NB4 (cell line): ENCODE measurements at regions not wholly inside any gene's neighbourhood (a gene's known extent, or its start where the extent isn't known, plus 50 kb on each side); places are given as distances from the start of the nearest gene placed in this dataset.

Experiments
- DNase-seq: peaks from one replicate; pipeline ENCODE4 v3.0.0; 2010; ENCODE audit warnings: low read depth
- H3K4me3 ChIP-seq: one replicate; pipeline ENCODE4 v1.5.1; 2011; ENCODE audit warnings: mild to moderate bottlenecking, low read depth, low read length, moderate library complexity
- MYC ChIP-seq: IDR thresholded peaks from 2 replicates; pipeline ENCODE4 v1.6.1; 2011; ENCODE audit warnings: low read depth, low read length
- POLR2A ChIP-seq: IDR thresholded peaks from 2 replicates; pipeline ENCODE4 v1.6.1; 2011; ENCODE audit warnings: mild to moderate bottlenecking; ENCODE audit not compliant: insufficient read length; ENCODE audit errors: extremely low read depth
- TF ChIP-seq, protein P1 (sequence below): IDR thresholded peaks from one replicate; pipeline ENCODE4 v1.5.1; 2012; ENCODE audit warnings: low read depth, low read length

DNA sequence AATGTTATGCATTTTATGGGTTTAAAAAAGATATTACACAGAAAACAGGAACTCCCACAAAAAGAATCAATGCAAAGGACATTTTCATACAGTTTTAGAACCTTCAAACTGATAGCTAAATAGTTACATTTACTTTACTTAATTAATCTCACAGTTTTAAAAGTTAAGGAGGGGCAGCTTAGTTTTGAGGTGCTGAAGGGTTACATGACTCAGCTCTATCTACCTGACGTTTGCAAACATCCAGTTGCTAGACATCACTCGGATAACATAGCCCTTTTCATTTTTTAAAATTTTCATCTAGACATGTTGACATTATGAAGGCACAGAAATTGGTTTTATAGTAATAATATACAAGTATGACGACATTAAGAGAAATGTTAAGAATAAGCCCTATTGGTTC lies 53.7 kb upstream of the HSD17B12 start:
- TF ChIP-seq MYC (no peak), POLR2A (no peak)
- TF ChIP-seq, protein P1, sequence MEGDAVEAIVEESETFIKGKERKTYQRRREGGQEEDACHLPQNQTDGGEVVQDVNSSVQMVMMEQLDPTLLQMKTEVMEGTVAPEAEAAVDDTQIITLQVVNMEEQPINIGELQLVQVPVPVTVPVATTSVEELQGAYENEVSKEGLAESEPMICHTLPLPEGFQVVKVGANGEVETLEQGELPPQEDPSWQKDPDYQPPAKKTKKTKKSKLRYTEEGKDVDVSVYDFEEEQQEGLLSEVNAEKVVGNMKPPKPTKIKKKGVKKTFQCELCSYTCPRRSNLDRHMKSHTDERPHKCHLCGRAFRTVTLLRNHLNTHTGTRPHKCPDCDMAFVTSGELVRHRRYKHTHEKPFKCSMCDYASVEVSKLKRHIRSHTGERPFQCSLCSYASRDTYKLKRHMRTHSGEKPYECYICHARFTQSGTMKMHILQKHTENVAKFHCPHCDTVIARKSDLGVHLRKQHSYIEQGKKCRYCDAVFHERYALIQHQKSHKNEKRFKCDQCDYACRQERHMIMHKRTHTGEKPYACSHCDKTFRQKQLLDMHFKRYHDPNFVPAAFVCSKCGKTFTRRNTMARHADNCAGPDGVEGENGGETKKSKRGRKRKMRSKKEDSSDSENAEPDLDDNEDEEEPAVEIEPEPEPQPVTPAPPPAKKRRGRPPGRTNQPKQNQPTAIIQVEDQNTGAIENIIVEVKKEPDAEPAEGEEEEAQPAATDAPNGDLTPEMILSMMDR: no peak
- no peak for DNase-seq
- H3K4me3 ChIP-seq: no peak overlapping the region
